ENCODE measurements at regions not wholly inside any gene's neighbourhood (a gene's known extent, or its start where the extent isn't known, plus 50 kb on each side); places are given as distances from the start of the nearest gene placed in this dataset.
A peak's percentile ranks its signal among the peaks of the same experiment; 100 is the strongest.

- Histone ChIP-seq H4K20me1 (ENCODE audit: insufficient read depth) (no peaks in the 10 kb centered on the region), H3K9me2 (no peaks in the 10 kb centered on the region), H3K4me3 (ENCODE audit: low read depth in 2 of 2, low read length in 1 of 2) (no peak overlapping the region), H3K36me3 (replicated peaks in 1 of 2; ENCODE audit: control insufficient read depth in 1 of 2, insufficient read depth in 2 of 2, low read length in 1 of 2) (no peaks in the 10 kb centered on the region), H3K4me1 (ENCODE audit: control insufficient read depth in 1 of 2, insufficient read depth in 2 of 2, low read depth in 1 of 2, low read length in 1 of 2) (peaks cover 2 to 18% of the 10 kb centered on the region in 2 experiments; a peak in 3 of 4 replicates), H2AFZ (ENCODE audit: low read depth) (peak overlapping the region; percentile 75), H3K27ac (ENCODE audit: low read depth in 2 of 2, low read length in 1 of 2) (peak overlapping the region in 1 of 2 experiments; percentile 80; a peak in 2 of 4 replicates), H3K79me2 (ENCODE audit: insufficient read depth) (no peaks in the 10 kb centered on the region), H3K27me3 (ENCODE audit: insufficient read depth) (no peaks in the 10 kb centered on the region), H3K4me2 (peak overlapping the region; percentile 59; the same call in 1 of the 2 replicates), H3F3A (replicated peaks; ENCODE audit: insufficient read depth) (no peaks in the 10 kb centered on the region), H3K9me3 (no peaks in the 10 kb centered on the region), H3K9ac (peak overlapping the region; percentile 48)
- POLR2A ChIA-PET: no interaction called here
- CTCF ChIA-PET: interaction anchor here (0.9 kb wide), 1 partner anchor 11 kb away, joined by 3 read pairs; no protein-coding TSS in a partner anchor
- TF ChIP-seq MEF2A (IDR thresholded peaks at IDR 0.05; ENCODE audit: borderline replicate concordance, low read depth): 0 out of 2 replicates have a peak, but pooled peaks have one; percentile 19
- no peak for TF ChIP-seq SMC3 (IDR thresholded peaks at IDR 0.05; ENCODE audit: low read depth, low read length)
- no peak for DNase-seq
- WGBS (ENCODE audit: low lambda C conversion rate): 80% methylated on average over 7 of the region's 7 CpGs
These were observed 129.1 kb downstream of the MACROH2A1 start for GRCh38 chr5:135269931-135270421.

GRCh38 chr5:135269199-135269598 lies 129.8 kb downstream of the MACROH2A1 start:
- 68% methylated on average over 2 of the region's 2 CpGs for WGBS (ENCODE audit: low lambda C conversion rate)
- H3F3A ChIP-seq (replicated peaks; ENCODE audit: insufficient read depth): no peaks in the 10 kb centered on the region
- H3K9ac ChIP-seq: peak overlapping the region; percentile 48
- peaks cover 2 to 26% of the 10 kb centered on the region in 2 experiments; a peak in 3 of 4 replicates for H3K4me1 ChIP-seq (ENCODE audit: control insufficient read depth in 1 of 2, insufficient read depth in 2 of 2, low read depth in 1 of 2, low read length in 1 of 2)
- no peaks in the 10 kb centered on the region for H3K27me3 ChIP-seq (ENCODE audit: insufficient read depth)
- CTCF ChIA-PET: no interaction called here
- no peaks in the 10 kb centered on the region for H3K9me2 ChIP-seq
- POLR2A ChIA-PET: no interaction called here
- no peaks in the 10 kb centered on the region for H3K79me2 ChIP-seq (ENCODE audit: insufficient read depth)
- no peak for DNase-seq
- H2AFZ ChIP-seq (ENCODE audit: low read depth): peak overlapping the region; percentile 75
- peak overlapping the region; percentile 59; the same call in 1 of the 2 replicates for H3K4me2 ChIP-seq
- H4K20me1 ChIP-seq (ENCODE audit: insufficient read depth): no peaks in the 10 kb centered on the region
- TF ChIP-seq FOXJ3 (CRISPR knock-in tag; IDR thresholded peaks at IDR 0.05): no peak
- no peak for TF ChIP-seq ZBTB33 (IDR thresholded peaks at IDR 0.05; ENCODE audit: borderline replicate concordance, low read depth)
- no peak for TF ChIP-seq JUND (IDR thresholded peaks at IDR 0.05)
- TF ChIP-seq USF1 (IDR thresholded peaks at IDR 0.05; ENCODE audit: borderline replicate concordance, low read depth): no peak
- TF ChIP-seq NRF1 (IDR thresholded peaks at IDR 0.05; ENCODE audit: low read depth, low read length): no peak
- no peak for TF ChIP-seq MXI1 (IDR thresholded peaks at IDR 0.05; ENCODE audit: low read depth, low read length)
- no peak for TF ChIP-seq REST (IDR thresholded peaks at IDR 0.05; ENCODE audit: low read depth, low read length)
- no peak for TF ChIP-seq CHD2 (IDR thresholded peaks at IDR 0.05; ENCODE audit: low read length, partially characterized antibody)
- no peak for TF ChIP-seq TCF12 (IDR thresholded peaks at IDR 0.05)
- no peak for TF ChIP-seq GABPA (IDR thresholded peaks at IDR 0.05; ENCODE audit: low read depth)
- no peaks in the 10 kb centered on the region for H3K9me3 ChIP-seq
- no peaks in the 10 kb centered on the region for H3K36me3 ChIP-seq (replicated peaks in 1 of 2; ENCODE audit: control insufficient read depth in 1 of 2, insufficient read depth in 2 of 2, low read length in 1 of 2)
- H3K27ac ChIP-seq (ENCODE audit: low read depth in 2 of 2, low read length in 1 of 2): peak overlapping the region in 1 of 2 experiments; percentile 80; a peak in 3 of 4 replicates
- H3K4me3 ChIP-seq (ENCODE audit: low read depth in 2 of 2, low read length in 1 of 2): no peak overlapping the region
